GM21723 (cell line): ENCODE measurements at regions not wholly inside any gene's neighbourhood (a gene's known extent, or its start where the extent isn't known, plus 50 kb on each side); places are given as distances from the start of the nearest gene placed in this dataset.
"Not testable (repeated sequence)": the region's sequence is repeated elsewhere in the genome, so short reads cannot be mapped to it uniquely, and the experiment has no call there.

Experiments
- ATAC-seq: cut with Tn5 transposase; IDR thresholded peaks from one replicate; pipeline ENCODE4 v1.9.1; 2021; ENCODE audit warnings: mild to moderate bottlenecking, moderate library complexity; ENCODE audit not compliant: unreplicated experiment

- no peak for ATAC-seq
Observed at GRCh38 chr16:16992975-16993765, 477.6 kb downstream of the XYLT1 start.

DNA sequence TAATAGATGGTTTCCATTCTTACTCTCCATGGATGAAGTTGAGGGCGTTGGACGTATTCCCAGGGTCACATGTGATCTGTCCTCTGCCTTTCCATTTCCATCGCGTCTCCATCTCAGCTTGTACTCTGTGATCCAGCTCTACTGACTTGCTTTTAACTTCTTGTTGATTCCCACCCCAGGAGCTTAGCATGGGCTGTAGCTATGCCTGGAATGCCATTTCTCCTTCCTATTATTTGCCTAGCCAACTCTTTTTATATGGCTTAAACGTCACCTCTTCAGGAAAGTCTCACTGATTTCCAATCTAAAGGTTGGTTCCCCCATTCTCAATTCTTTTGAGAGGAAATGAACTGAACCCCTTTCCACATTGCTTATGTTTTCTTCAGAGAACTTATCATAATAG, 475.9 kb downstream of the XYLT1 start:
- no peak for ATAC-seq

GRCh38 chr16:16996827-16997226, 473.9 kb downstream of the XYLT1 start:
- no peak for ATAC-seq

GRCh38 chr16:16997349-16997748, 473.4 kb downstream of the XYLT1 start:
- ATAC-seq = no peak

DNA sequence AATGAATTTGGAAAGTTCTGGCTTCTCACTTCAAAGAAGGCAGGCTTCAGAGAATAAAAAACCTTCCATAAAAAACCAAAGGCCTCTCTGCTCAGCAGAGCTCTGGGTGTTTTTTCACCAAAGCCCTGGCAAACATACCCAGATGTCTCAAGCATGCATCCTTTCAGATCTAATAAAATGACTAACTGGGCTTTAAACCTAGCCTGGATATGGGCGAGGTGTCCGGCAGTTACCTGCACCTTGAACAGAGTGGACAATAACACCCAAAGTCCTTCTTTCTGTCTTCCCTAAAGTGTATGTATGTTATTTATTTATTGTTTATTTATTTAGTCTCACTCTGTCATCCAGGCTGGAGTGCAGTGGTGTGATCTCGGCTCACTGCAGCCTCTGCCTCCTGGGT, 469.3 kb downstream of the XYLT1 start:
- no peak for ATAC-seq

DNA sequence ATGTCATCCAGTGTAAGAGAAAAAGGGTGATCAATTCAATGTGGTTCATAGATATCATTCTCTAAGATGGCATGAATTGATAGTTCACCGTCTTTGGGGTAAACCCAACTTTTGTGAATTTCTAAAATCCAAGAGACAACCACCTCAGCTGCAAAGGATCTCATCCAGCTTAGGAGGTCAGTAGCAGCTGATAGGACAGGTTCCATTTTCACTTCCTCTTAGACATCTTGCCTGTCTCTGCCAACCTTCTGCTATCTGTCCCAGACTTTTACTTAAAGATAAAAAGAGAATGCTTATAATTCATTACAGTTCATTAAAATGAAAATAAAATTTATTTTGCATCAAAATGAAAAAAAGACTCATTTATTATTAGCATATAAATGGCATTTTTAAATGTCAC, 468.2 kb downstream of the XYLT1 start:
- no peak for ATAC-seq

- ATAC-seq = not testable (repeated sequence)
Observed at GRCh38 chr16:17005963-17006362, 464.8 kb downstream of the XYLT1 start.

DNA sequence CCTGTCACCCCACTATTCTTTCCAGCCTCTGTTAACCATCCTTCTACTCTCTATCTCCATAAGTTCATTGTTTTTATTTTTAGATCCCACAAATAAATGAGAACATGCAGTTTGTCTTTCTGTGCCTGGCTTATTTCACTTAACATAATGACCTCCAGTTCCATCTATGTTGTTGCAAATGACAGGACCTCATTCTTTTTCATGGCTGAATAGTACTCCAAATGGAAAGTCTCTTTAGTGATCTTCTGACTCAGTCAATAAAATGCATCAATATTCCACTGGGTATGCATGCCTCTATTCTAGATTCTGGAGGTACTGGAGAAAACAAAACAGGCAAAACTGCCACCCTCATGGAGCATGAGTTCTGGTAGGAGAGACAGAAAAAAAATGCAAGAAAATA, 459.0 kb downstream of the XYLT1 start:
- no peak for ATAC-seq

GRCh38 chr16:17013038-17013437, 457.7 kb downstream of the XYLT1 start:
- no peak for ATAC-seq

DNA sequence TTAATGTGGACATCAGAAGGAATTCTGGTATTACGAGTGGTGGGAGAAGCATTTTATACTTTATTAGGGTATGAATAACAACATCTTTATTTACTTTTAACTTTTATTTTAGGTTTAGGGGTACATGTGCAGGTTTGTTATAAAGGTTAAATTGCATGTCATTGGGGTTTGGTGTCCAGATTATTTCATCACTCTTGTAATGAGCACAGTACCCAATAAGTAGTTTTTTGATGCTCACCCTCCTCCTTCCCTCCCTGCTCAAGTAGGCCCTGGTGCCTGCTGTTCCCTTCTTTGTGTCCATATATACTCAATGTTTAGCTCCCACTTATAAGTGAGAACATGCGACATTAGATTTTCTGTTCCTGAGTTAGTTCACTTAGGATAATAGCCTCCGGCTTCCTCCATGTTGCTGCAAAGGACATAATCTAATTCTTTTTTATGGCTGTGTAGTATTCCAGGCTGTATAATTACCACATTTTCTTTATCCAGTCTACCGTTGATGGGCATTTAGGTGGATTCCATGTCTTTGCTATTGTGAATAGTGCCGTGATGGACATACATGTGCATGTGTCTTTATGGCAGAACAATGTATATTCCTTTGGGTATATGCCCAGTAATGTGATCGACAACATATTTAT, 456.2 kb downstream of the XYLT1 start:
- ATAC-seq = no peak

GRCh38 chr16:17015702-17016101, 455.1 kb downstream of the XYLT1 start:
- ATAC-seq = no peak

GRCh38 chr16:17017442-17017841, 453.3 kb downstream of the XYLT1 start:
- ATAC-seq = no peak

DNA sequence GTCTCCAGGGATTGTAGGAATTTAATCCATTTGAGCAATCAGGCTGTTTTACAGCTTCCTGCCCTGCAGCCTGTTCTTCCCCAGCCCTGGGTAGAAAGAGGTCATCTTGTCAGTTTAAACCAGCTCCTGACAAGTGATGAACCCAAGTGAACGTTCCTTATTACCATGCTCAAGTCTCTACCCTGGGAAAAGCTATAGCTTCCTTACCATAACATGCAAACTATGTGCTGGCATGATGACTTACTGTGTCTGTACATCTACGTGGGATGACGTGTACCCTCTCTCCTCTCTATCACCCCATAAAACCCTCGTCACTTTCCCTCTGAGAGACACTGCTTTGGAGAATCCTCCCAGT, 452.2 kb downstream of the XYLT1 start:
- ATAC-seq = no peak

DNA sequence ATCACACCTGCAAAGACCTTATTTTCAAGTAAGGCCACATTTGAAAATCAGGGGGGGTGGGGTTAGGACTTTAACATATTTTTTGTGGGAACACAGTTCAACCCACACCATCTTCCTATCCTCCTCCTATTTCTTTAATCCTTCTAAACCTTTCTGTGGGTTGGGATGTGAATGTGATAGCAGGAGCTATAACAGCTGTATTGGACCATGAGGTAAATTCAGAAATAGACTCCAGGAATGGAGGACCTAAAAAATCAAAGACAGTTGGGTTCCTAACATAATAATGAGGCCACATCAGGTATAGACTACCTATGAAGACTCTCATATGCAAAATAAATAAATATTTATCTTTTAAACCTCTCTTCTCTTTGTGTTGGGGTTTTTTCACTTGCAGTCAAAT, 451.4 kb downstream of the XYLT1 start:
- no peak for ATAC-seq

GRCh38 chr16:17023606-17024005, 447.2 kb downstream of the XYLT1 start:
- no peak for ATAC-seq

GRCh38 chr16:17024514-17024913, 446.2 kb downstream of the XYLT1 start:
- no peak for ATAC-seq

GRCh38 chr16:17026600-17027242, 444.0 kb downstream of the XYLT1 start:
- ATAC-seq = peak; percentile 86

GRCh38 chr16:17027488-17028129, 443.2 kb downstream of the XYLT1 start:
- ATAC-seq = peak; percentile 47

DNA sequence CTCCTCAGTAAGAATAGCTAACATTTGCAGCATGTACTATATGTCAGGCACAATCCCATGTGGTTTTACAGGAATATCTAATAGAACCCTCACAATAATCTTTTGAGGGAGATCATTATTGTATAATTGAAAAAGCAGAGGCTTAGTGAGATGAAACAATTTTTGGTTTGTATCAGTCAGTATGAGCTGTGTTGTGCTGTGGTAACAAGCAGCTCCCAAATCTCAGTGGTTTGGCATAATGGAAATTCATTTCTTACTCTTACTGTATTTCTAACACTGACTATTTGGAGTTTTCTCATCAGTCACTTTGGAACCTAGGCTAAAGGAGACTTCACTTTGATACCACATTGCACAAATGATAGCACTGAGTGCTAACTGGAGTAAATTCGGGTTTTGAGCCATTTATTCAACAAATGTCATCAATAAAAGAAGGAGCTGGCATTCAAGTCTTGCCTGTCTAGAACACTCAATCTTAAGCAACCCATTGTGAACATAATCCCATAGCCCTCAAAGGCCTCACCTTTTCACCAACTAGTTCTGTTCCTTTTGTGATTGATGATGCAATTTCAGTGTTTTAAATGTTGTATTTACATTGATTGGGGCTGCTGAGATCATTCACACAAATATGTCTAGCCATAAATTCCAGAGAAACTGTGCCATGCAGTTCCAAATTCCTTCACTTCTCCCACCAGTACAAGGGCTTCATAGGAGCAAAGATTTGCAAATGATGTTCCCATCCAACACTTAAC, 441.0 kb downstream of the XYLT1 start:
- no peak for ATAC-seq

DNA sequence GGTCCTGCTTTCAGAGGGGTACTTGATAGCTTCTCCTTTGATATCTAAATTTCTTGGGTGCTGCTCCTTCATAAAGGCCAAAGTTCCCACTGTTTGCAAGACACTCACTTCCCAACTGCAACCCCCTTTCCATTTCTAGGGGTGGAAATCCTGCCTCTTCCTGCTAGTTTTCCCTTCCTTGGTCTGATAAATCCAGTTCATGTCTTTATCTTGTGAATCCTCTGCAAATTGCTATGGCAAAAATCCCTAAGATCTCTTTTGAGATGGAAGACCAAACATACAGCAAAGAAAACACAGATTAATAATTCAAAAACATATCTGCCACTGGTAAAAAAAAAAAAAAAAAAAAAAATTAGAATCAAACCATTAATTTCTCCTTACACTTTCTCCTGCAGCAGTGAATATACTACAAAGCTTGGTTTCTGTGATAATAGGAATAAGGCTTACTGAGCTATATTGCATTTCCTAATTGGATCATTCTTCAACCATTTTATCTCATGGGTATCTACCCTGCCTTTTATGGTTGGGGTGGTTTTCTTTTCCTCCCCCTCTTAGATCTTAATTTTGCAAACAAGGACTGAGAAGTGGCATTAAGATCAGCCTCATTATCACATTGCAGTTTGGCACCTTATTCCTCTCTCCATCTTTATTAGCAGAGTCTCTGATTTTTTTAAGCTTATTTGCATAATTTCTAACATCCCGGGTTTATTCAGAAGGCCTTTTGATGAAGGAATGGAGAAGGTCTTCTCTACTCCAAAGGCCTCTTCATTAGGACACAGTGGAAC, 439.1 kb downstream of the XYLT1 start:
- ATAC-seq = no peak
